Subcutaneous abdominal adipose tissue (tissue), 5 donors: ENCODE measurements at regions not wholly inside any gene's neighbourhood (a gene's known extent, or its start where the extent isn't known, plus 50 kb on each side); places are given as distances from the start of the nearest gene placed in this dataset.

Experiments used
- H3K27ac ChIP-seq: one replicate; pipeline ENCODE4 v1.7.0; 2013; ENCODE audit warnings: low read depth, mild to moderate bottlenecking, inconsistent platforms, low read length, moderate library complexity
- H3K27me3 ChIP-seq, 5 donors: one replicate each; pipeline ENCODE4 v1.7.0; 2013; ENCODE audit warnings: low read length in 5 of 5, inconsistent platforms in 1 of 5; ENCODE audit not compliant: control insufficient read depth in 5 of 5, insufficient read depth in 4 of 5
- H3K36me3 ChIP-seq, 5 donors: one replicate each; pipeline ENCODE4 v1.7.0; 2013; ENCODE audit warnings: low read length in 5 of 5; ENCODE audit not compliant: control insufficient read depth in 5 of 5, insufficient read depth in 5 of 5
- H3K4me1 ChIP-seq, 5 donors: one replicate each; pipeline ENCODE4 v1.7.0; 2013; ENCODE audit warnings: low read length in 5 of 5, mild to moderate bottlenecking in 3 of 5, moderate library complexity in 1 of 5; ENCODE audit not compliant: control insufficient read depth in 5 of 5, insufficient read depth in 5 of 5
- H3K4me3 ChIP-seq, 5 donors: one replicate each; pipeline ENCODE4 v1.7.0; 2013; ENCODE audit warnings: low read length in 5 of 5, low read depth in 1 of 5
- H3K9ac ChIP-seq, 5 donors: one replicate each; pipeline ENCODE4 v1.7.0; 2013; ENCODE audit warnings: low read length in 5 of 5, mild to moderate bottlenecking in 4 of 5, moderate library complexity in 3 of 5
- H3K9me3 ChIP-seq, 5 donors: one replicate each; pipeline ENCODE4 v1.7.0; 2013; ENCODE audit warnings: low read length in 5 of 5; ENCODE audit not compliant: control insufficient read depth in 5 of 5
- donor health status: healthy.
- donor health status: healthy.
- donor health status: healthy.
- donor health status: healthy.
- donor health status: healthy.

- no peak overlapping the region for H3K4me3 ChIP-seq
- H3K27me3 ChIP-seq: peaks cover 0 to 2% (median 0%) of the 10 kb centered on the region in 5 donors
- H3K4me1 ChIP-seq: no peaks in the 10 kb centered on the region
- H3K36me3 ChIP-seq: no peaks in the 10 kb centered on the region
- H3K9ac ChIP-seq: no peak overlapping the region
- no peak overlapping the region for H3K27ac ChIP-seq
- peaks cover 0 to 5% (median 0%) of the 10 kb centered on the region in 5 donors for H3K9me3 ChIP-seq
Observed at GRCh38 chr1:4428711-4429110, 225.7 kb upstream of the AJAP1 start.

- no peak overlapping the region for H3K27ac ChIP-seq
- no peak overlapping the region for H3K4me3 ChIP-seq
- no peaks in the 10 kb centered on the region for H3K36me3 ChIP-seq
- no peaks in the 10 kb centered on the region for H3K4me1 ChIP-seq
- no peaks in the 10 kb centered on the region for H3K9me3 ChIP-seq
- H3K9ac ChIP-seq: no peak overlapping the region
- H3K27me3 ChIP-seq: peaks cover 0 to 2% (median 0%) of the 10 kb centered on the region in 5 donors
Observed at GRCh38 chr1:4430406-4431365, 223.7 kb upstream of the AJAP1 start.

GRCh38 chr1:4431491-4431890 lies 222.9 kb upstream of the AJAP1 start:
- H3K27me3 ChIP-seq: peaks cover 0 to 5% (median 0%) of the 10 kb centered on the region in 5 donors
- H3K4me3 ChIP-seq: no peak overlapping the region
- H3K4me1 ChIP-seq: no peaks in the 10 kb centered on the region
- H3K9me3 ChIP-seq: no peaks in the 10 kb centered on the region
- no peaks in the 10 kb centered on the region for H3K36me3 ChIP-seq
- no peak overlapping the region for H3K9ac ChIP-seq
- no peak overlapping the region for H3K27ac ChIP-seq

GRCh38 chr1:4433075-4433474 lies 221.3 kb upstream of the AJAP1 start:
- H3K9me3 ChIP-seq: no peaks in the 10 kb centered on the region
- no peaks in the 10 kb centered on the region for H3K4me1 ChIP-seq
- H3K27me3 ChIP-seq: peaks cover 0 to 5% (median 0%) of the 10 kb centered on the region in 5 donors
- no peak overlapping the region for H3K9ac ChIP-seq
- H3K36me3 ChIP-seq: no peaks in the 10 kb centered on the region
- H3K4me3 ChIP-seq: no peak overlapping the region
- no peak overlapping the region for H3K27ac ChIP-seq

GRCh38 chr1:4444086-4444485 lies 210.3 kb upstream of the AJAP1 start:
- H3K9ac ChIP-seq: no peak overlapping the region
- H3K27me3 ChIP-seq: peaks cover 9 to 32% (median 15%) of the 10 kb centered on the region in 5 donors
- H3K4me3 ChIP-seq: no peak overlapping the region
- H3K36me3 ChIP-seq: no peaks in the 10 kb centered on the region
- H3K9me3 ChIP-seq: no peaks in the 10 kb centered on the region
- no peak overlapping the region for H3K27ac ChIP-seq
- no peaks in the 10 kb centered on the region for H3K4me1 ChIP-seq

- Histone ChIP-seq H3K4me3 (no peak overlapping the region), H3K4me1 (no peaks in the 10 kb centered on the region), H3K9ac (no peak overlapping the region), H3K9me3 (no peaks in the 10 kb centered on the region), H3K36me3 (no peaks in the 10 kb centered on the region), H3K27ac (no peak overlapping the region), H3K27me3 (peaks cover 6 to 34% (median 14%) of the 10 kb centered on the region in 5 donors)
Observed at GRCh38 chr1:4447778-4448420, 206.5 kb upstream of the AJAP1 start.

- H3K27me3 ChIP-seq: peaks cover 3 to 20% (median 10%) of the 10 kb centered on the region in 5 donors
- no peaks in the 10 kb centered on the region for H3K9me3 ChIP-seq
- no peaks in the 10 kb centered on the region for H3K4me1 ChIP-seq
- no peak overlapping the region for H3K27ac ChIP-seq
- H3K36me3 ChIP-seq: no peaks in the 10 kb centered on the region
- H3K4me3 ChIP-seq: no peak overlapping the region
- no peak overlapping the region for H3K9ac ChIP-seq
Observed at GRCh38 chr1:4449972-4450371, 204.4 kb upstream of the AJAP1 start.

GRCh38 chr1:4452701-4453100 lies 201.7 kb upstream of the AJAP1 start:
- Histone ChIP-seq H3K27ac (no peak overlapping the region), H3K9me3 (peaks cover 0 to 9% (median 0%) of the 10 kb centered on the region in 5 donors), H3K27me3 (peaks cover 0 to 13% (median 7%) of the 10 kb centered on the region in 5 donors), H3K4me3 (no peak overlapping the region), H3K9ac (no peak overlapping the region), H3K36me3 (no peaks in the 10 kb centered on the region), H3K4me1 (no peaks in the 10 kb centered on the region)

GRCh38 chr1:4460052-4460451 lies 194.4 kb upstream of the AJAP1 start:
- Histone ChIP-seq H3K9me3 (peaks cover 0 to 9% (median 4%) of the 10 kb centered on the region in 5 donors), H3K36me3 (no peaks in the 10 kb centered on the region), H3K4me1 (no peaks in the 10 kb centered on the region)

GRCh38 chr1:4460651-4461050 lies 193.8 kb upstream of the AJAP1 start:
- no peaks in the 10 kb centered on the region for H3K4me1 ChIP-seq
- H3K27me3 ChIP-seq: peaks cover 0 to 4% (median 0%) of the 10 kb centered on the region in 5 donors
- H3K4me3 ChIP-seq: no peak overlapping the region
- H3K9me3 ChIP-seq: peaks cover 0 to 9% (median 4%) of the 10 kb centered on the region in 5 donors
- no peaks in the 10 kb centered on the region for H3K36me3 ChIP-seq
- H3K9ac ChIP-seq: no peak overlapping the region
- no peak overlapping the region for H3K27ac ChIP-seq

More at GRCh38 chr1:4460052-4460451, 194.4 kb upstream of the AJAP1 start:
- Histone ChIP-seq H3K4me3 (no peak overlapping the region), H3K27me3 (peaks cover 0 to 4% (median 0%) of the 10 kb centered on the region in 5 donors), H3K9ac (no peak overlapping the region), H3K27ac (no peak overlapping the region)
